Upper lobe of left lung (tissue), 4 donors: ENCODE measurements at regions not wholly inside any gene's neighbourhood (a gene's known extent, or its start where the extent isn't known, plus 50 kb on each side); places are given as distances from the start of the nearest gene placed in this dataset.

Source experiments
- POLR2A ChIP-seq, 4 donors: fragments of 450-650 bp; IDR thresholded peaks; one replicate each; pipeline ENCODE4 v1.5.1; 2016 to 2017; ENCODE audit warnings: antibody characterized with exemption in 4 of 4, mild to moderate bottlenecking in 2 of 4
- POLR2AphosphoS5 ChIP-seq, 2 donors: sonication (generic); formaldehyde crosslinking; IDR thresholded peaks; one replicate each; pipeline ENCODE4 v1.5.1; 2017; ENCODE audit warnings: antibody characterized with exemption in 2 of 2
- TF ChIP-seq, protein P1 (sequence below), 6 experiments: fragments of 450-650 bp in 4 of 6; fragments of 200-600 bp in 2 of 6; sonication (generic) in 2 of 6; IDR thresholded peaks; one replicate each; pipeline ENCODE4 v1.5.1; 2016 to 2019; ENCODE audit warnings: antibody characterized with exemption in 6 of 6

DNA sequence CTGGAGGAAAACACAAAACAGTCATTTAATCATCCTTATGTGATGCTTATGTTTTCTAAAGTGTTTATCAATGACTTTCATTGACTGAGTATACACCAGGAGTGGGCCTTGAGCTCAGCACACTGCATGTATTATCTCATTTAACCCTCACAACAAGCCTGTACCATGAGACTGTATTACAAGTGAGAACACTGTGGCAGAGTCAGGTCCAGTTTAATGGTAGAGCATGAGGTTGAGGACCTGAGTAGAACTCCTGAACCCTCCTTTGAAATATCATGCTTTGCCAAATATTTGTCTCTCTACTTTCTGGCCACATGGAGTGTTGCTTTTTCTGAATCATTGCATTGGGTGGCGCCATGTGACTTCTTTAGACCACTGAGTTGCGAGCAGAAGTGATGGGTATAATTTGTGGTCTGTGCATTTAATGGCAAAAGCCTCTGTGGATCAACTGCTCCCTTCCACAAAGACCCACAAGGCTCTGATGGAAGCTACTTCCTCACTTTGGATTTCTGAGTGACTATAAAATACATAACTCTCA lies 65.0 kb upstream of the SIRPG start:
- TF ChIP-seq, protein P1, sequence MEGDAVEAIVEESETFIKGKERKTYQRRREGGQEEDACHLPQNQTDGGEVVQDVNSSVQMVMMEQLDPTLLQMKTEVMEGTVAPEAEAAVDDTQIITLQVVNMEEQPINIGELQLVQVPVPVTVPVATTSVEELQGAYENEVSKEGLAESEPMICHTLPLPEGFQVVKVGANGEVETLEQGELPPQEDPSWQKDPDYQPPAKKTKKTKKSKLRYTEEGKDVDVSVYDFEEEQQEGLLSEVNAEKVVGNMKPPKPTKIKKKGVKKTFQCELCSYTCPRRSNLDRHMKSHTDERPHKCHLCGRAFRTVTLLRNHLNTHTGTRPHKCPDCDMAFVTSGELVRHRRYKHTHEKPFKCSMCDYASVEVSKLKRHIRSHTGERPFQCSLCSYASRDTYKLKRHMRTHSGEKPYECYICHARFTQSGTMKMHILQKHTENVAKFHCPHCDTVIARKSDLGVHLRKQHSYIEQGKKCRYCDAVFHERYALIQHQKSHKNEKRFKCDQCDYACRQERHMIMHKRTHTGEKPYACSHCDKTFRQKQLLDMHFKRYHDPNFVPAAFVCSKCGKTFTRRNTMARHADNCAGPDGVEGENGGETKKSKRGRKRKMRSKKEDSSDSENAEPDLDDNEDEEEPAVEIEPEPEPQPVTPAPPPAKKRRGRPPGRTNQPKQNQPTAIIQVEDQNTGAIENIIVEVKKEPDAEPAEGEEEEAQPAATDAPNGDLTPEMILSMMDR (IDR thresholded peaks at IDR 0.05): no peak
- TF ChIP-seq POLR2A (IDR thresholded peaks at IDR 0.05) (no peak), POLR2AphosphoS5 (IDR thresholded peaks at IDR 0.05) (no peak)
